Ishikawa (cell line): ENCODE measurements at regions not wholly inside any gene's neighbourhood (a gene's known extent, or its start where the extent isn't known, plus 50 kb on each side); places are given as distances from the start of the nearest gene placed in this dataset.

ENCODE experiments used
- CEBPB ChIP-seq: IDR thresholded peaks from 2 replicates; pipeline ENCODE4 v1.6.1; 2012
- CREB1 ChIP-seq: IDR thresholded peaks from 2 replicates; pipeline ENCODE4 v1.6.1; 2012; ENCODE audit warnings: low read depth
- EGR1 ChIP-seq: IDR thresholded peaks from 2 replicates; pipeline ENCODE4 v1.6.1; 2012
- EP300 ChIP-seq: IDR thresholded peaks from 2 replicates; pipeline ENCODE4 v1.6.1; 2012; ENCODE audit warnings: borderline replicate concordance
- FOXM1 ChIP-seq: IDR thresholded peaks from 2 replicates; pipeline ENCODE4 v1.6.1; 2012; ENCODE audit warnings: low read depth, borderline replicate concordance
- NFIC ChIP-seq: IDR thresholded peaks from 2 replicates; pipeline ENCODE4 v1.6.1; 2012
- RAD21 ChIP-seq: IDR thresholded peaks from 2 replicates; pipeline ENCODE4 v1.6.1; 2012; ENCODE audit warnings: low read depth
- TAF1 ChIP-seq: IDR thresholded peaks from 2 replicates; pipeline ENCODE4 v1.6.1; 2012; ENCODE audit warnings: low read depth, mild to moderate bottlenecking
- TCF12 ChIP-seq: IDR thresholded peaks from 2 replicates; pipeline ENCODE4 v1.6.1; 2012; ENCODE audit warnings: low read depth
- TEAD4 ChIP-seq: IDR thresholded peaks from 2 replicates; pipeline ENCODE4 v1.6.1; 2012
- YY1 ChIP-seq: IDR thresholded peaks from 2 replicates; pipeline ENCODE4 v1.6.1; 2012; ENCODE audit warnings: low read depth
- ZBTB7A ChIP-seq: IDR thresholded peaks from 2 replicates; pipeline ENCODE4 v1.6.1; 2012; ENCODE audit warnings: low read depth
- TF ChIP-seq, protein P1 (sequence below): IDR thresholded peaks from 2 replicates; pipeline ENCODE4 v1.6.1; 2012
- TF ChIP-seq, protein P2 (sequence below): IDR thresholded peaks from 2 replicates; pipeline ENCODE4 v1.6.1; 2012; ENCODE audit warnings: low read depth, mild to moderate bottlenecking
- TF ChIP-seq, protein P3 (sequence below): IDR thresholded peaks from 2 replicates; pipeline ENCODE4 v1.6.1; 2012

DNA sequence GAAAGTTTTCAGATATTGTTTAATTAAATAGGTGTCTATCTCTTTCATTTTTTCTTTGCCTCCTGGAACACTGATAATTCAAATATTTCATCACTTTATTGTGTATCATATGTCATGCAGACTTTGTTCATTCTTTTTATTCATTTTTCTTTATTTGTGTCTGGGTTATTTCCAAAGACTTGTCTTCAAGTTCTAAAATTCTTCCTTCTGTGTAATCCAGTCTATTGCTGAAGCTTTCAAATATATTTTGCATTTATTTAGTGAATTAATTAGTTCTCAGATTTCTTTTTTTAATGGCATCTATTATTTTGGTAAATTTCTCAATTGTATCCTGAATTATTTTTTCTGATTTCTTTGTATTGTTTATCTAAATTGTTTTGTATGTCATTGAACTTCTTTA lies 70.1 kb downstream of the ZNF330 start:
- TF ChIP-seq YY1 = no peak
- no peak for TF ChIP-seq TAF1
- TF ChIP-seq, protein P1, sequence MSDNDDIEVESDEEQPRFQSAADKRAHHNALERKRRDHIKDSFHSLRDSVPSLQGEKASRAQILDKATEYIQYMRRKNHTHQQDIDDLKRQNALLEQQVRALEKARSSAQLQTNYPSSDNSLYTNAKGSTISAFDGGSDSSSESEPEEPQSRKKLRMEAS = no peak
- TF ChIP-seq, protein P2, sequence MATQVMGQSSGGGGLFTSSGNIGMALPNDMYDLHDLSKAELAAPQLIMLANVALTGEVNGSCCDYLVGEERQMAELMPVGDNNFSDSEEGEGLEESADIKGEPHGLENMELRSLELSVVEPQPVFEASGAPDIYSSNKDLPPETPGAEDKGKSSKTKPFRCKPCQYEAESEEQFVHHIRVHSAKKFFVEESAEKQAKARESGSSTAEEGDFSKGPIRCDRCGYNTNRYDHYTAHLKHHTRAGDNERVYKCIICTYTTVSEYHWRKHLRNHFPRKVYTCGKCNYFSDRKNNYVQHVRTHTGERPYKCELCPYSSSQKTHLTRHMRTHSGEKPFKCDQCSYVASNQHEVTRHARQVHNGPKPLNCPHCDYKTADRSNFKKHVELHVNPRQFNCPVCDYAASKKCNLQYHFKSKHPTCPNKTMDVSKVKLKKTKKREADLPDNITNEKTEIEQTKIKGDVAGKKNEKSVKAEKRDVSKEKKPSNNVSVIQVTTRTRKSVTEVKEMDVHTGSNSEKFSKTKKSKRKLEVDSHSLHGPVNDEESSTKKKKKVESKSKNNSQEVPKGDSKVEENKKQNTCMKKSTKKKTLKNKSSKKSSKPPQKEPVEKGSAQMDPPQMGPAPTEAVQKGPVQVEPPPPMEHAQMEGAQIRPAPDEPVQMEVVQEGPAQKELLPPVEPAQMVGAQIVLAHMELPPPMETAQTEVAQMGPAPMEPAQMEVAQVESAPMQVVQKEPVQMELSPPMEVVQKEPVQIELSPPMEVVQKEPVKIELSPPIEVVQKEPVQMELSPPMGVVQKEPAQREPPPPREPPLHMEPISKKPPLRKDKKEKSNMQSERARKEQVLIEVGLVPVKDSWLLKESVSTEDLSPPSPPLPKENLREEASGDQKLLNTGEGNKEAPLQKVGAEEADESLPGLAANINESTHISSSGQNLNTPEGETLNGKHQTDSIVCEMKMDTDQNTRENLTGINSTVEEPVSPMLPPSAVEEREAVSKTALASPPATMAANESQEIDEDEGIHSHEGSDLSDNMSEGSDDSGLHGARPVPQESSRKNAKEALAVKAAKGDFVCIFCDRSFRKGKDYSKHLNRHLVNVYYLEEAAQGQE = no peak
- TF ChIP-seq ZBTB7A = no peak
- no peak for TF ChIP-seq CEBPB
- TF ChIP-seq TEAD4 = no peak
- TF ChIP-seq RAD21 = no peak
- TF ChIP-seq TCF12 = no peak
- TF ChIP-seq, protein P3, sequence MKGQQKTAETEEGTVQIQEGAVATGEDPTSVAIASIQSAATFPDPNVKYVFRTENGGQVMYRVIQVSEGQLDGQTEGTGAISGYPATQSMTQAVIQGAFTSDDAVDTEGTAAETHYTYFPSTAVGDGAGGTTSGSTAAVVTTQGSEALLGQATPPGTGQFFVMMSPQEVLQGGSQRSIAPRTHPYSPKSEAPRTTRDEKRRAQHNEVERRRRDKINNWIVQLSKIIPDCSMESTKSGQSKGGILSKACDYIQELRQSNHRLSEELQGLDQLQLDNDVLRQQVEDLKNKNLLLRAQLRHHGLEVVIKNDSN = no peak
- TF ChIP-seq FOXM1 = no peak
- TF ChIP-seq CREB1 = no peak
- no peak for TF ChIP-seq EGR1
- no peak for TF ChIP-seq NFIC
- TF ChIP-seq EP300 = no peak

DNA sequence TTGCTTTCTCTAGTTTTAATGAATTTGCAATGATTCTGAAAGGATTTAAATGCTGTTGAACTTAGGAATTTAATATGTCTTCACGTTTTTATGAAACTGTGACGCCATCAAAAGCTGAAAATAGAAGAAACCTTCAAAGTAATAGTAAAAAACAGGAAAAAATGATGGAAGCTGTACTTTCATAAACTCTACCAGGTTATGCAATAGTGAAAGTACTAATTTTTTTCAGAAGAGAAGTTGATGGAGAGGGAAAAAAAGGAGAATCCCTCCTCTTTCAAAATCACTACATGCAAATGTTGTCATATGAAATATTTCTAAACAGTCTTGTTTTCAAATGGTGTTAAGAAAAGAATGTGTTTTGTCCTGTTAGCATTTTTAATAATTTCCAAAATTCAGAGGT lies 73.6 kb downstream of the ZNF330 start:
- TF ChIP-seq RAD21 = no peak

DNA sequence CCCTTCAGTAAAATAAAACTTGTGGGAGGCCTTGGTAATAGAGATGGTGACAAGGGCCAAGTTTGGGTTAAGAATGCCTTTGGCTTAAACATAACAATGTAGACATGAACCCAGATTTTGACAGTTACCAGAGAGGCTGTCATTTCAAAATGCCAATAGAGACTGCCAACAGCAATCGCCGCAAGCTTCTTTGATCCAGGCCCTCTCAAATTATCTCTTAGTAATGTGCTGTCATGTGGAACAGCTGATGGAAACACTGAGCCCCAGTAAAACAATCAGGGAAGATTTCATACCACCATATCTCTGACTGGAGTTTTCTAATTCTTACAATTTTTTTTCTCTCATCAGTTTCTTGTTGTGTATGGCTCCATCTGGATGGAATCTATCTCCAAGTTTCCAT lies 80.5 kb downstream of the ZNF330 start:
- TF ChIP-seq, protein P1 = no peak
- TF ChIP-seq TAF1 (no peak), TCF12 (no peak), YY1 (no peak), RAD21 (no peak), CREB1 (no peak), EGR1 (no peak), ZBTB7A (no peak), EP300 (no peak), TEAD4 (no peak), FOXM1 (no peak), NFIC (no peak), CEBPB (no peak)
- TF ChIP-seq, protein P2 = no peak
- TF ChIP-seq, protein P3 = no peak

DNA sequence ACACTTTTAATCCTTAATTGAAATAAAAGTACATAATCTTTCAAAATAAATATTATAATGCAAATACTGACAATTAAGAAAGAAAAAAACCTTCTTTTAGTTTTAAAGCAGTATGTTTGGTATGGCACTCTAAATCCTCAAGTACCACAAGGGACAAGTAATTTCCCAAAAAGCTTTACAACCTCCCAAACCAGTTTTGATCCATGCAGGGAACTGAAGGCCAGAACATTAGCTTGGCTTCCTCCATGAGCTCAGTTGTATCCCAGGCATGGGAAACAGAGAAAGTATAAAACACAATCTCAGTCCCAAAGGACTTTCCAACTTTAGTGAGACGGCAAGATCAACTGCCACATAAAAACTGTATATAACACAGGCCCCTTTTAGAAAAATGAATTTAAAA lies 82.2 kb downstream of the ZNF330 start:
- TF ChIP-seq NFIC (no peak), CREB1 (no peak), EGR1 (no peak), ZBTB7A (no peak), TEAD4 (no peak), TAF1 (no peak), EP300 (no peak), FOXM1 (no peak), CEBPB (no peak), TCF12 (no peak), YY1 (no peak), RAD21 (no peak)
- TF ChIP-seq, protein P3 = no peak
- TF ChIP-seq, protein P1 = no peak
- TF ChIP-seq, protein P2 = no peak
